IMR-90 (cell line): ENCODE measurements at regions not wholly inside any gene's neighbourhood (a gene's known extent, or its start where the extent isn't known, plus 50 kb on each side); places are given as distances from the start of the nearest gene placed in this dataset.

ENCODE experiments used
- ATAC-seq: fragments of 200-7000 bp; cut with Tn5 transposase; 2 replicates; pipeline ENCODE4 v1.9.1; 2020; ENCODE audit warnings: low read depth, mild to moderate bottlenecking, moderate library complexity
- BruUV-seq: library from RNA; stranded (reverse); fragments of 400-500 nt; replicated peaks from 2 replicates; lab custom pipeline; 2021; lab: Mats Ljungman, UMichigan
- CTCF ChIA-PET: fragments of 300-600 bp; formaldehyde crosslinking; extraction: SDS; loops from one replicate; lab custom pipeline; 2021; ENCODE audit warnings: antibody characterized with exemption; lab: Yijun Ruan, JAX
- POLR2A ChIA-PET: fragments of 300-600 bp; sonication (Branson Sonifier 250); formaldehyde crosslinking; loops from one replicate; lab custom pipeline; 2022; ENCODE audit warnings: antibody characterized with exemption; ENCODE audit not compliant: unreplicated experiment; lab: Charles Lee
- DNase-seq: peaks from one replicate; pipeline ENCODE4 v3.0.0; 2013
- H2AFZ ChIP-seq: replicated peaks from 2 replicates; pipeline ENCODE3; 2013; ENCODE audit warnings: low read length, mild to moderate bottlenecking; ENCODE audit not compliant: poor library complexity
- H2AK5ac ChIP-seq: 2 replicates; pipeline ENCODE4 v1.6.1; 2013; ENCODE audit warnings: low read depth, low read length, inconsistent platforms
- H2AK9ac ChIP-seq: replicated peaks from 2 replicates; pipeline ENCODE3; 2013; ENCODE audit warnings: mild to moderate bottlenecking, low read depth, low read length, moderate library complexity; ENCODE audit not compliant: poor library complexity
- H2BK120ac ChIP-seq: 2 replicates; pipeline ENCODE4 v1.6.1; 2013; ENCODE audit warnings: low read depth, low read length, inconsistent platforms
- H2BK15ac ChIP-seq: 3 replicates; pipeline ENCODE4 v1.6.1; 2013; ENCODE audit warnings: low read depth, low read length, inconsistent platforms
- H2BK20ac ChIP-seq: 2 replicates; pipeline ENCODE4 v1.6.1; 2013; ENCODE audit warnings: low read depth, mild to moderate bottlenecking, inconsistent platforms, low read length, moderate library complexity
- H2BK5ac ChIP-seq: 2 replicates; pipeline ENCODE4 v1.6.1; 2013; ENCODE audit warnings: mild to moderate bottlenecking, low read depth, low read length, inconsistent platforms; ENCODE audit not compliant: poor library complexity, severe bottlenecking
- H3K14ac ChIP-seq: replicated peaks from 2 replicates; pipeline ENCODE4 v1.6.1; 2013; ENCODE audit warnings: low read depth, low read length, inconsistent platforms
- H3K18ac ChIP-seq: 2 replicates; pipeline ENCODE4 v1.6.1; 2013; ENCODE audit warnings: low read depth, low read length, control low read depth
- H3K23ac ChIP-seq: 2 replicates; pipeline ENCODE4 v1.6.1; 2013; ENCODE audit warnings: low read depth, low read length, inconsistent platforms
- H3K27ac ChIP-seq: 2 replicates; pipeline ENCODE4 v1.5.1; 2013; ENCODE audit warnings: mild to moderate bottlenecking, control low read depth, low read length; ENCODE audit not compliant: insufficient read depth
- H3K27me3 ChIP-seq: 2 replicates; pipeline ENCODE4 v1.6.1; 2013; ENCODE audit warnings: low read length; ENCODE audit not compliant: control insufficient read depth, insufficient read depth
- H3K36me3 ChIP-seq: 2 replicates; pipeline ENCODE4 v1.6.1; 2013; ENCODE audit warnings: low read length, mixed read lengths; ENCODE audit not compliant: control insufficient read depth, insufficient read depth
- H3K4ac ChIP-seq: 2 replicates; pipeline ENCODE4 v1.6.1; 2013; ENCODE audit warnings: low read depth, low read length, inconsistent platforms
- H3K4me1 ChIP-seq: 2 replicates; pipeline ENCODE4 v1.6.1; 2013; ENCODE audit warnings: low read length, mixed read lengths; ENCODE audit not compliant: control insufficient read depth, insufficient read depth
- H3K4me2 ChIP-seq: 2 replicates; pipeline ENCODE4 v1.6.1; 2013; ENCODE audit warnings: low read depth, mild to moderate bottlenecking, control low read depth, low read length, moderate library complexity
- H3K4me3 ChIP-seq: 2 replicates; pipeline ENCODE4 v1.5.1; 2013; ENCODE audit warnings: low read depth, mild to moderate bottlenecking, control low read depth, low read length, moderate library complexity; ENCODE audit not compliant: insufficient read depth
- H3K56ac ChIP-seq: 2 replicates; pipeline ENCODE4 v1.6.1; 2013; ENCODE audit warnings: low read length, inconsistent platforms; ENCODE audit not compliant: insufficient read depth; ENCODE audit errors: extremely low read depth
- H3K79me1 ChIP-seq, 2 experiments: 2 replicates each; pipeline ENCODE4 v1.6.1; 2013; ENCODE audit warnings: low read length in 2 of 2, inconsistent platforms in 1 of 2, low read depth in 1 of 2
- H3K9ac ChIP-seq: 2 replicates; pipeline ENCODE4 v1.6.1; 2013; ENCODE audit warnings: low read depth, low read length, control low read depth
- H3K9me1 ChIP-seq: 2 replicates; pipeline ENCODE4 v1.6.1; 2013; ENCODE audit warnings: low read length, inconsistent platforms; ENCODE audit not compliant: insufficient read depth
- H3K9me3 ChIP-seq: 2 replicates; pipeline ENCODE4 v1.6.1; 2013; ENCODE audit warnings: low read length; ENCODE audit not compliant: control insufficient read depth, insufficient read depth
- H4K20me1 ChIP-seq: 2 replicates; pipeline ENCODE4 v1.6.1; 2013; ENCODE audit warnings: low read length, inconsistent platforms; ENCODE audit not compliant: insufficient read depth
- H4K5ac ChIP-seq: 2 replicates; pipeline ENCODE4 v1.6.1; 2013; ENCODE audit warnings: mild to moderate bottlenecking, low read depth, low read length, control low read depth
- H4K8ac ChIP-seq, 2 experiments: 2 replicates each; pipeline ENCODE4 v1.6.1; 2013; ENCODE audit warnings: low read depth in 2 of 2, low read length in 2 of 2, control low read depth in 1 of 2, inconsistent platforms in 1 of 2
- H4K91ac ChIP-seq: 2 replicates; pipeline ENCODE4 v1.6.1; 2013; ENCODE audit warnings: low read depth, low read length, inconsistent platforms; ENCODE audit not compliant: insufficient read depth
- NFE2L2 ChIP-seq: fragments of 150-350 bp; IDR thresholded peaks from 2 replicates; pipeline ENCODE4 v1.6.1; 2016; ENCODE audit warnings: low read depth, mild to moderate bottlenecking, low read length
- WGBS, 2 experiments: methylation state at CpG; one replicate each; pipeline versions ENCODE4 v1.1.5 to v1.1.7; 2013; ENCODE audit warnings: missing lambda C conversion rate in 2 of 2; ENCODE audit not compliant: insufficient read length in 1 of 2; ENCODE audit errors: extremely low coverage in 2 of 2; 5-methylcytosine and 5-hydroxymethylcytosine counted together
- dilution Hi-C: fragments of 300-500 bp; cut with HindIII; formaldehyde crosslinking; loops from one replicate; pipeline ENCODE4 v1.14.3; 2018; ENCODE audit warnings: low sequenced_read_pairs; ENCODE audit not compliant: unreplicated experiment
- in situ Hi-C: fragments of 300-500 bp; cut with MboI; formaldehyde crosslinking; loops from 3 replicates; pipeline ENCODE4 v1.14.3; 2019; ENCODE audit warnings: low sequenced_read_pairs, inconsistent platforms, mixed read lengths
- intact Hi-C: fragments of 100-400 bp; cut with micrococcal nuclease; formaldehyde crosslinking; loops from 2 replicates; pipeline ENCODE4 v1.10.0; 2022

GRCh38 chr9:81424431-81424830 lies 264.9 kb downstream of the TLE1 start:
- in situ Hi-C loops, result no loop called here
- no peak for DNase-seq
- H2BK120ac ChIP-seq, result no peak overlapping the region
- H3K4me2 ChIP-seq, result no peak overlapping the region
- ChIA-PET CTCF (no interaction called here), POLR2A (interaction anchor here (0.6 kb wide), 1 partner anchor 33 kb away, joined by 3 read pairs; no protein-coding TSS in a partner anchor)
- H2AK9ac ChIP-seq, result no peak overlapping the region
- no peaks in the 10 kb centered on the region for H3K79me1 ChIP-seq
- H2BK5ac ChIP-seq, result no peak overlapping the region
- no TSS peak for BruUV-seq
- no peak for TF ChIP-seq NFE2L2
- dilution Hi-C loops, result no loop called here
- H3K36me3 ChIP-seq, result no peaks in the 10 kb centered on the region
- no peak overlapping the region for H4K8ac ChIP-seq
- no peak overlapping the region for H3K56ac ChIP-seq
- no peak overlapping the region for H2AK5ac ChIP-seq
- no peak overlapping the region for H2BK15ac ChIP-seq
- no peak overlapping the region for H3K23ac ChIP-seq
- no peak overlapping the region; the same call in 1 of the 2 replicates for H3K18ac ChIP-seq
- intact Hi-C loops, result no loop called here
- no peak overlapping the region for H3K14ac ChIP-seq
- no peak overlapping the region for H2BK20ac ChIP-seq
- no peak overlapping the region for H2AFZ ChIP-seq
- no peak overlapping the region for H3K4ac ChIP-seq
- H4K91ac ChIP-seq, result no peak overlapping the region
- no peaks in the 10 kb centered on the region for H3K9me1 ChIP-seq
- WGBS, 2 experiments, result no CpG with 5 or more reads among the region's 1 CpG
- no peak overlapping the region for H4K5ac ChIP-seq
- no peak overlapping the region for H3K4me3 ChIP-seq
- no peaks in the 10 kb centered on the region for H4K20me1 ChIP-seq
- no peaks in the 10 kb centered on the region for H3K4me1 ChIP-seq
- H3K27ac ChIP-seq, result no peak overlapping the region
- H3K9ac ChIP-seq, result no peak overlapping the region
- H3K9me3 ChIP-seq, result peaks cover 8% of the 10 kb centered on the region; the same call in 1 of the 2 replicates
- H3K27me3 ChIP-seq, result no peaks in the 10 kb centered on the region
- ATAC-seq, result no peak
